Bronchial epithelial cell (primary cell): ENCODE measurements at regions not wholly inside any gene's neighbourhood (a gene's known extent, or its start where the extent isn't known, plus 50 kb on each side); places are given as distances from the start of the nearest gene placed in this dataset.

Experiments used
- DNase-seq: peaks from one replicate; pipeline ENCODE4 v3.0.0-alpha.2; 2010; ENCODE audit warnings: low read depth
- FAIRE-seq: peaks from 2 replicates; lab custom pipeline; 2011; peaks lifted over from hg19 to GRCh38; lab: Jason Lieb, UNC
- H3K27me3 ChIP-seq: 2 replicates; pipeline ENCODE4 v1.5.1; 2011; ENCODE audit warnings: low read length; ENCODE audit not compliant: control insufficient read depth, insufficient read depth
- H3K36me3 ChIP-seq: 2 replicates; pipeline ENCODE4 v1.5.1; 2011; ENCODE audit warnings: low read length; ENCODE audit not compliant: control insufficient read depth, insufficient read depth
- H3K4me3 ChIP-seq: 2 replicates; pipeline ENCODE4 v1.5.1; 2011; ENCODE audit warnings: mild to moderate bottlenecking, low read depth, low read length, control low read depth
- TF ChIP-seq, protein P1 (sequence below): IDR thresholded peaks from 2 replicates; pipeline ENCODE4 v1.5.1; 2011; ENCODE audit warnings: mild to moderate bottlenecking, moderate library complexity, low read length, control low read depth, inconsistent platforms; ENCODE audit not compliant: insufficient read depth, severe bottlenecking

DNA sequence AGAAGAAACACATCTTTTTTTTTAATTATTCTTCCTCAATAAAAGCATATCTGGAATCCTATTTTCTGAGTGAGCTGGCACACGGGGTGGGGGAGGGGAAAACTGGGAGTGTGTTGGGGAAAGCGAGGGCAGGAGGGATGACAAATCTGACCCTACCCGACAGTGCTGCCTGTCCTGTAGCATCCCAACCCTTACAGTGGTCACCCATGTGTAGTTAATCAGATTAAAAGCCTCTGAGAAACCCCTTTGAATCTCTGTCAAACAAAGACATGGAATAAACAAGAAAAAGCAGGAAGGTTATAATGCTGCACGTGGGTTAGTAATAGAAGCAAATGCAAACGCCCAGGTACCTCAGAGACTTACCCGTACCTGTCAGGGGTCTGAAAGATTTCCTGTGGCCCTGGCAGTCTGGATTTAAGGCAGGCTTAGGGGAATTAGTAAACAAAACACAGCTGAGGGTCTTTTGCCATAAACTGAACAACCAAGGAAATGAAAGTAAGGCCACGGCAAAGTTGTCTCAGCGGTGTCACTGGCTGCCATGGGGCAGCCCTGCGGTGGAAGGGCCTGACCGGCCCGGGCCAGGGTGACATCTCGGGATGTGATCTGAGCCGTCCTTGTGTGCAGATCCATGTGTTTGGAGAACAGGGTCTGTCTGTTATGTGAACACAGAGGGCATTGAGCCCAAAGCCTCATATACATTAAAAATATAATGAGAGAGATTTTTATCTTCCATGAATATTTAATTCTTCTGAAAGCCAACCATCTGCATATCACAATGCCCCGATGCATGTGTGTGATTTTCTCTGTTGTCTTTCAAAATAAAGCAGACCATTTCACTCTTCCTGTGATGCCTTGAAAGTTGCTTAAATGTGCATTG is 308.2 kb downstream of the ZNF608 start:
- H3K4me3 ChIP-seq, result no peak overlapping the region
- DNase-seq (no peak), FAIRE-seq (no peak)
- H3K36me3 ChIP-seq, result no peaks in the 10 kb centered on the region
- peaks cover 4% of the 10 kb centered on the region for H3K27me3 ChIP-seq
- TF ChIP-seq, protein P1, sequence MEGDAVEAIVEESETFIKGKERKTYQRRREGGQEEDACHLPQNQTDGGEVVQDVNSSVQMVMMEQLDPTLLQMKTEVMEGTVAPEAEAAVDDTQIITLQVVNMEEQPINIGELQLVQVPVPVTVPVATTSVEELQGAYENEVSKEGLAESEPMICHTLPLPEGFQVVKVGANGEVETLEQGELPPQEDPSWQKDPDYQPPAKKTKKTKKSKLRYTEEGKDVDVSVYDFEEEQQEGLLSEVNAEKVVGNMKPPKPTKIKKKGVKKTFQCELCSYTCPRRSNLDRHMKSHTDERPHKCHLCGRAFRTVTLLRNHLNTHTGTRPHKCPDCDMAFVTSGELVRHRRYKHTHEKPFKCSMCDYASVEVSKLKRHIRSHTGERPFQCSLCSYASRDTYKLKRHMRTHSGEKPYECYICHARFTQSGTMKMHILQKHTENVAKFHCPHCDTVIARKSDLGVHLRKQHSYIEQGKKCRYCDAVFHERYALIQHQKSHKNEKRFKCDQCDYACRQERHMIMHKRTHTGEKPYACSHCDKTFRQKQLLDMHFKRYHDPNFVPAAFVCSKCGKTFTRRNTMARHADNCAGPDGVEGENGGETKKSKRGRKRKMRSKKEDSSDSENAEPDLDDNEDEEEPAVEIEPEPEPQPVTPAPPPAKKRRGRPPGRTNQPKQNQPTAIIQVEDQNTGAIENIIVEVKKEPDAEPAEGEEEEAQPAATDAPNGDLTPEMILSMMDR, result no peak

GRCh38 chr5:124436294-124436693 is 310.1 kb downstream of the ZNF608 start:
- Histone ChIP-seq H3K36me3 (no peaks in the 10 kb centered on the region), H3K27me3 (no peaks in the 10 kb centered on the region), H3K4me3 (no peak overlapping the region)
- TF ChIP-seq, protein P1, result no peak
- DNase-seq (peak; percentile 4), FAIRE-seq (no peak)

- FAIRE-seq (no peak), DNase-seq (no peak)
- no peaks in the 10 kb centered on the region for H3K27me3 ChIP-seq
- H3K4me3 ChIP-seq, result no peak overlapping the region
- TF ChIP-seq, protein P1, result no peak
- H3K36me3 ChIP-seq, result no peaks in the 10 kb centered on the region
Observed at GRCh38 chr5:124433170-124433569, 313.3 kb downstream of the ZNF608 start.

- H3K4me3 ChIP-seq, result no peak overlapping the region
- FAIRE-seq (no peak), DNase-seq (no peak)
- H3K36me3 ChIP-seq, result no peaks in the 10 kb centered on the region
- TF ChIP-seq, protein P1, result no peak
- peaks cover 2% of the 10 kb centered on the region for H3K27me3 ChIP-seq
Observed at GRCh38 chr5:124421584-124421983, 324.9 kb downstream of the ZNF608 start.

GRCh38 chr5:124420952-124421351 is 325.5 kb downstream of the ZNF608 start:
- H3K27me3 ChIP-seq, result peaks cover 2% of the 10 kb centered on the region
- H3K4me3 ChIP-seq, result no peak overlapping the region
- H3K36me3 ChIP-seq, result no peaks in the 10 kb centered on the region
- TF ChIP-seq, protein P1, result no peak
- FAIRE-seq (no peak), DNase-seq (no peak)
